Trophoblast cell (in vitro differentiated cells and primary cell): ENCODE measurements at regions not wholly inside any gene's neighbourhood (a gene's known extent, or its start where the extent isn't known, plus 50 kb on each side); places are given as distances from the start of the nearest gene placed in this dataset.

Source experiments
- DNase-seq, 2 donors: peaks; one replicate each; pipeline ENCODE4 v3.0.0-alpha.2; 2016
- H2AFZ ChIP-seq: 2 replicates; pipeline ENCODE4 v1.6.1; 2013; ENCODE audit warnings: low read length, moderate library complexity, mild to moderate bottlenecking; ENCODE audit not compliant: insufficient read depth, poor library complexity
- H2AK5ac ChIP-seq: 2 replicates; pipeline ENCODE4 v1.6.1; 2013; ENCODE audit warnings: mild to moderate bottlenecking, low read length
- H2BK120ac ChIP-seq: 2 replicates; pipeline ENCODE4 v1.6.1; 2013; ENCODE audit warnings: low read length, mild to moderate bottlenecking, moderate library complexity; ENCODE audit not compliant: insufficient read depth, poor library complexity
- H2BK12ac ChIP-seq: 2 replicates; pipeline ENCODE4 v1.6.1; 2013; ENCODE audit warnings: mild to moderate bottlenecking, low read length, moderate library complexity
- H2BK5ac ChIP-seq: 2 replicates; pipeline ENCODE4 v1.6.1; 2013; ENCODE audit warnings: low read length, low read depth, moderate library complexity, mild to moderate bottlenecking; ENCODE audit not compliant: poor library complexity
- H3K14ac ChIP-seq: 2 replicates; pipeline ENCODE4 v1.6.1; 2013; ENCODE audit warnings: mild to moderate bottlenecking, low read length
- H3K18ac ChIP-seq: 2 replicates; pipeline ENCODE4 v1.6.1; 2013; ENCODE audit warnings: mild to moderate bottlenecking, low read length
- H3K23ac ChIP-seq: 2 replicates; pipeline ENCODE4 v1.6.1; 2013; ENCODE audit warnings: low read length
- H3K27ac ChIP-seq: 2 replicates; pipeline ENCODE4 v1.5.1; 2013; ENCODE audit warnings: low read depth, mild to moderate bottlenecking, inconsistent platforms, low read length, moderate library complexity
- H3K27me3 ChIP-seq: 2 replicates; pipeline ENCODE4 v1.6.1; 2013; ENCODE audit warnings: inconsistent platforms, mild to moderate bottlenecking, low read length, moderate library complexity; ENCODE audit not compliant: insufficient read depth
- H3K36me3 ChIP-seq, 2 experiments: 1 replicate in 1 of 2; 2 replicates in 1 of 2; pipeline ENCODE4 v1.6.1; 2013; ENCODE audit warnings: low read length in 2 of 2, mild to moderate bottlenecking in 2 of 2, moderate library complexity in 1 of 2; ENCODE audit not compliant: insufficient read depth in 2 of 2, control insufficient read depth in 1 of 2
- H3K4ac ChIP-seq: 2 replicates; pipeline ENCODE4 v1.6.1; 2013; ENCODE audit warnings: low read depth, mild to moderate bottlenecking, low read length, moderate library complexity
- H3K4me1 ChIP-seq, 2 experiments: 1 replicate in 1 of 2; 2 replicates in 1 of 2; pipeline ENCODE4 v1.6.1; 2013; ENCODE audit warnings: low read length in 2 of 2, mild to moderate bottlenecking in 2 of 2, moderate library complexity in 1 of 2; ENCODE audit not compliant: insufficient read depth in 2 of 2, control insufficient read depth in 1 of 2
- H3K4me2 ChIP-seq: 2 replicates; pipeline ENCODE4 v1.6.1; 2013; ENCODE audit warnings: inconsistent platforms, mild to moderate bottlenecking, low read length, moderate library complexity
- H3K4me3 ChIP-seq: 2 replicates; pipeline ENCODE4 v1.5.1; 2013; ENCODE audit warnings: mild to moderate bottlenecking, low read depth, low read length, inconsistent platforms
- H3K79me1 ChIP-seq: one replicate; pipeline ENCODE4 v1.6.1; 2013; ENCODE audit warnings: low read length
- H3K79me2 ChIP-seq: 2 replicates; pipeline ENCODE4 v1.6.1; 2013; ENCODE audit warnings: low read length, mild to moderate bottlenecking; ENCODE audit not compliant: control insufficient read depth, insufficient read depth, poor library complexity
- H3K9ac ChIP-seq: 2 replicates; pipeline ENCODE4 v1.6.1; 2013; ENCODE audit warnings: mild to moderate bottlenecking, low read length
- H3K9me3 ChIP-seq: 2 replicates; pipeline ENCODE4 v1.6.1; 2013; ENCODE audit warnings: low read depth, mild to moderate bottlenecking, control low read depth, inconsistent platforms, low read length; ENCODE audit not compliant: insufficient read depth
- H4K12ac ChIP-seq: 2 replicates; pipeline ENCODE4 v1.6.1; 2013; ENCODE audit warnings: low read depth, mild to moderate bottlenecking, low read length, moderate library complexity
- H4K8ac ChIP-seq: 2 replicates; pipeline ENCODE4 v1.6.1; 2013; ENCODE audit warnings: low read depth, mild to moderate bottlenecking, low read length, moderate library complexity
- H4K91ac ChIP-seq: one replicate; pipeline ENCODE4 v1.6.1; 2013; ENCODE audit warnings: low read depth, mild to moderate bottlenecking, low read length, moderate library complexity
- WGBS: extraction: QIAGEN DNeasy Blood & Tissue Kit; methylation state at CpG from one replicate; pipeline ENCODE4 v1.1.7; 2013; ENCODE audit warnings: missing lambda C conversion rate; ENCODE audit not compliant: insufficient read length, insufficient coverage; ENCODE audit errors: extremely low coverage; 5-methylcytosine and 5-hydroxymethylcytosine counted together

DNA sequence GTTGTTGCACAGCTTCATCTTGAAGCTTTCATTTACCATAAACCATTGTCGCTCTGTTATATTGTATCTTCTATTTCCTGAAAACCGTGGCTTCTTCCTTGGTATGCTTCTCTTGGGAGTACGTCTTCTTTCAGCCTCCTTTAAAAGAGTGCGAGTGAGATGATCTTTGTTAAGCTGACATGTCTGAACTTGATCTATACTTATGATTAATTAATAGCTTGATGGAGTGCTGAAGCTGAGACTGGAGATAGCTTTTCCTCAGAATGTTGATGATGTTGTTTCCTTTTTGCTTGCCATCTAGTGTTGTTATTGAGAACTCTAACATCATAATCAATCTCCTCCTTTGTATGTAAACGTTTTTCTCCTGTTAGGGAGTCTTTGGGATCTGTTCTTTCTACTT, 529.3 kb upstream of the SPRY2 start:
- Histone ChIP-seq H3K14ac (no peak overlapping the region), H4K12ac (no peak overlapping the region), H2BK12ac (no peak overlapping the region), H3K27ac (no peak overlapping the region), H2BK120ac (no peak overlapping the region), H2BK5ac (no peak overlapping the region), H3K36me3 (no peaks in the 10 kb centered on the region), H3K4ac (no peak overlapping the region), H2AFZ (no peak overlapping the region), H3K27me3 (no peaks in the 10 kb centered on the region), H4K8ac (no peak overlapping the region), H3K4me2 (no peak overlapping the region), H3K79me1 (no peaks in the 10 kb centered on the region), H3K9ac (no peak overlapping the region), H3K18ac (no peak overlapping the region), H3K23ac (no peak overlapping the region), H3K4me3 (no peak overlapping the region), H3K79me2 (no peaks in the 10 kb centered on the region), H3K4me1 (no peaks in the 10 kb centered on the region), H4K91ac (no peak overlapping the region), H2AK5ac (no peak overlapping the region), H3K9me3 (no peaks in the 10 kb centered on the region)
- no CpG with 5 or more reads among the region's 5 CpGs for WGBS
- no peak for DNase-seq

- Histone ChIP-seq H3K4me2 (no peak overlapping the region), H3K4ac (no peak overlapping the region), H3K9me3 (no peaks in the 10 kb centered on the region), H2BK120ac (no peak overlapping the region), H3K79me2 (no peaks in the 10 kb centered on the region), H2AFZ (no peak overlapping the region), H3K4me1 (no peaks in the 10 kb centered on the region), H3K79me1 (no peaks in the 10 kb centered on the region), H3K9ac (no peak overlapping the region), H3K27ac (no peak overlapping the region), H2BK5ac (no peak overlapping the region), H3K14ac (no peak overlapping the region), H3K18ac (no peak overlapping the region), H3K4me3 (no peak overlapping the region), H4K12ac (no peak overlapping the region), H4K8ac (no peak overlapping the region), H2BK12ac (no peak overlapping the region), H3K23ac (no peak overlapping the region), H3K36me3 (no peaks in the 10 kb centered on the region), H2AK5ac (no peak overlapping the region), H3K27me3 (no peaks in the 10 kb centered on the region), H4K91ac (no peak overlapping the region)
- WGBS, result no CpG with 5 or more reads among the region's 3 CpGs
- no peak for DNase-seq
Observed at GRCh38 chr13:80866921-80867320, 526.0 kb upstream of the SPRY2 start.

DNA sequence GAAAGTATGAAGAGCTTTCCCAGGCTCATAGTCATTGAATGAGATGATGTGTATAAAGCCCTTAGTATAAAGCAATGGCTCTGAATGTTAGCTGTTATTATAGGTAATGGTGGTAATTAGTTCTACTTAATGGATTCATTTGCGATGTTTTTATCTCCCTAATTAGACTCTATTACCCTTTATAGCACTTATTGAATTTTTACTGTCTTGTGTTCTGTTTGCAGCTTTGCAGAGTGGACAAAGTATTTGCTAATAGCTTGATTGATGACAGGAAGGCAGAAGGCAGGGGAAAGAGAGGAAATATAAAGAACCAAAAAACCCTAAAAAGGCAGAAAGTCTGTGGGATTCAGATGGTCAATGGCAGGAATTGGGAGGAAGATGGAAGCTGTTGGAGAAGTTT, 524.4 kb upstream of the SPRY2 start:
- H2AFZ ChIP-seq, result no peak overlapping the region
- no peaks in the 10 kb centered on the region for H3K79me2 ChIP-seq
- H3K4me1 ChIP-seq, result no peaks in the 10 kb centered on the region
- no peak overlapping the region for H3K4me3 ChIP-seq
- no peak overlapping the region for H2BK5ac ChIP-seq
- no peak overlapping the region for H3K23ac ChIP-seq
- H3K27ac ChIP-seq, result no peak overlapping the region
- no peak overlapping the region for H4K12ac ChIP-seq
- no peak for DNase-seq
- WGBS, result no CpG with 5 or more reads among the region's 1 CpG
- H4K91ac ChIP-seq, result no peak overlapping the region
- no peak overlapping the region for H2AK5ac ChIP-seq
- no peak overlapping the region for H2BK12ac ChIP-seq
- no peaks in the 10 kb centered on the region for H3K36me3 ChIP-seq
- no peak overlapping the region for H3K9ac ChIP-seq
- no peak overlapping the region for H3K4ac ChIP-seq
- no peak overlapping the region for H3K4me2 ChIP-seq
- H3K18ac ChIP-seq, result no peak overlapping the region
- H3K79me1 ChIP-seq, result no peaks in the 10 kb centered on the region
- no peaks in the 10 kb centered on the region for H3K9me3 ChIP-seq
- no peak overlapping the region for H2BK120ac ChIP-seq
- H4K8ac ChIP-seq, result no peak overlapping the region
- no peaks in the 10 kb centered on the region for H3K27me3 ChIP-seq
- H3K14ac ChIP-seq, result no peak overlapping the region

- Histone ChIP-seq H3K18ac (no peak overlapping the region), H4K91ac (no peak overlapping the region), H3K9ac (no peak overlapping the region), H3K23ac (no peak overlapping the region), H3K4me2 (no peak overlapping the region), H3K27me3 (no peaks in the 10 kb centered on the region), H3K9me3 (no peaks in the 10 kb centered on the region), H2AK5ac (no peak overlapping the region), H4K12ac (no peak overlapping the region), H3K79me2 (no peaks in the 10 kb centered on the region), H3K36me3 (no peaks in the 10 kb centered on the region), H3K79me1 (no peaks in the 10 kb centered on the region), H3K4me3 (no peak overlapping the region), H4K8ac (no peak overlapping the region), H3K27ac (no peak overlapping the region), H3K4me1 (no peaks in the 10 kb centered on the region), H3K14ac (no peak overlapping the region), H2BK5ac (no peak overlapping the region), H2BK120ac (no peak overlapping the region), H3K4ac (no peak overlapping the region), H2BK12ac (no peak overlapping the region), H2AFZ (no peak overlapping the region)
- WGBS, result no CpG with 5 or more reads among the region's 4 CpGs
- DNase-seq, result no peak
Observed at GRCh38 chr13:80862456-80862855, 521.5 kb upstream of the SPRY2 start.
